Endothelial cell of umbilical vein (primary cell): ENCODE measurements at regions not wholly inside any gene's neighbourhood (a gene's known extent, or its start where the extent isn't known, plus 50 kb on each side); places are given as distances from the start of the nearest gene placed in this dataset.
"Not testable (repeated sequence)": the region's sequence is repeated elsewhere in the genome, so short reads cannot be mapped to it uniquely, and the experiment has no call there.

Experiments
- BruUV-seq: library from RNA; stranded (reverse); fragments of 400-500 nt; replicated peaks from 2 replicates; lab custom pipeline; 2021; lab: Mats Ljungman, UMichigan
- CTCF ChIA-PET: fragments of 300-600, 350-600 bp; sonication (Branson Sonifier 250); formaldehyde crosslinking; loops from one replicate; lab custom pipeline; 2021; ENCODE audit warnings: antibody characterized with exemption, inconsistent platforms; lab: Charles Lee
- POLR2A ChIA-PET: fragments of 300-600, 350-600 bp; sonication (Branson Sonifier 250); formaldehyde crosslinking; loops from one replicate; lab custom pipeline; 2021; ENCODE audit warnings: antibody characterized with exemption, inconsistent platforms; lab: Charles Lee
- DNase-seq: peaks from one replicate; pipeline ENCODE4 v3.0.0-alpha.2; 2011; ENCODE audit warnings: low read depth, low spot score
- FAIRE-seq: peaks from 2 replicates; lab custom pipeline; 2011; peaks lifted over from hg19 to GRCh38; lab: Jason Lieb, UNC
- H2AFZ ChIP-seq: 2 replicates; pipeline ENCODE4 v1.6.0; 2012; ENCODE audit warnings: low read depth, low read length, control low read depth, inconsistent platforms
- H3K27ac ChIP-seq: 2 replicates; pipeline ENCODE4 v1.5.1; 2011; ENCODE audit warnings: low read depth, mild to moderate bottlenecking, control low read depth, low read length, moderate library complexity; ENCODE audit not compliant: insufficient read depth
- H3K27me3 ChIP-seq, 2 experiments: 2 replicates each; pipeline versions ENCODE4 v1.6.0 to v1.6.1; 2011; ENCODE audit warnings: low read length in 2 of 2, mixed read lengths in 1 of 2; ENCODE audit not compliant: control insufficient read depth in 2 of 2, insufficient read depth in 2 of 2
- H3K36me3 ChIP-seq, 2 experiments: 2 replicates in 1 of 2; 3 replicates in 1 of 2; pipeline ENCODE4 v1.5.1; 2011; ENCODE audit warnings: low read length in 2 of 2, mild to moderate bottlenecking in 1 of 2, moderate library complexity in 1 of 2; ENCODE audit not compliant: control insufficient read depth in 2 of 2, insufficient read depth in 2 of 2; ENCODE audit errors: extremely low read depth in 1 of 2
- H3K4me1 ChIP-seq: 3 replicates; pipeline ENCODE4 v1.5.1; 2011; ENCODE audit warnings: mild to moderate bottlenecking, low read length; ENCODE audit not compliant: control insufficient read depth, insufficient read depth; ENCODE audit errors: extremely low read depth
- H3K4me2 ChIP-seq: 2 replicates; pipeline ENCODE4 v1.6.1; 2011; ENCODE audit warnings: low read length, control low read depth, mixed read lengths; ENCODE audit not compliant: insufficient read depth
- H3K4me3 ChIP-seq, 3 experiments: fragments of 200-600 bp in 1 of 3; sonication (generic), shearing (Covaris generic) in 1 of 3; replicated peaks in 1 of 3; 2 replicates each; pipeline ENCODE4 v1.5.1; 2011 to 2016; ENCODE audit warnings: control low read depth in 3 of 3, low read length in 3 of 3, mild to moderate bottlenecking in 2 of 3, inconsistent platforms in 1 of 3, low read depth in 1 of 3, moderate library complexity in 1 of 3; ENCODE audit not compliant: insufficient read depth in 1 of 3
- H3K79me2 ChIP-seq: 2 replicates; pipeline ENCODE4 v1.6.0; 2012; ENCODE audit warnings: low read length, inconsistent platforms; ENCODE audit not compliant: control insufficient read depth, insufficient read depth
- H3K9ac ChIP-seq: replicated peaks from 2 replicates; pipeline ENCODE3; 2011; ENCODE audit warnings: low read length, control low read depth; ENCODE audit not compliant: insufficient read depth; ENCODE audit errors: extremely low read depth
- H3K9me1 ChIP-seq: replicated peaks from 3 replicates; pipeline ENCODE4 v1.6.0; 2011; ENCODE audit warnings: mild to moderate bottlenecking, low read length; ENCODE audit not compliant: control insufficient read depth, insufficient read depth; ENCODE audit errors: extremely low read depth
- H3K9me3 ChIP-seq: replicated peaks from 2 replicates; pipeline ENCODE4 v1.5.1; 2012; ENCODE audit warnings: low read length, inconsistent platforms; ENCODE audit not compliant: control insufficient read depth, insufficient read depth
- H4K20me1 ChIP-seq: replicated peaks from 2 replicates; pipeline ENCODE3; 2011; ENCODE audit warnings: mild to moderate bottlenecking, low read length; ENCODE audit not compliant: control insufficient read depth, insufficient read depth; ENCODE audit errors: extremely low read depth
- CTCF ChIP-seq, 2 donors: IDR thresholded peaks; 1 replicate in 1 of 2; 2 replicates in 1 of 2; pipeline ENCODE4 v1.5.1; 2011; ENCODE audit warnings: low read length in 2 of 2, mild to moderate bottlenecking in 2 of 2, moderate library complexity in 2 of 2, control low read depth in 1 of 2, inconsistent platforms in 1 of 2, low read depth in 1 of 2; ENCODE audit not compliant: insufficient read depth in 1 of 2; ENCODE audit errors: extremely low read depth in 1 of 2
- GATA2 ChIP-seq: IDR thresholded peaks from 2 replicates; pipeline ENCODE4 v1.7.0; 2011; ENCODE audit warnings: low read depth, mild to moderate bottlenecking, moderate library complexity, mixed read lengths, low read length; ENCODE audit not compliant: insufficient read length, insufficient read depth
- MAX ChIP-seq: IDR thresholded peaks from 2 replicates; pipeline ENCODE4 v1.6.1; 2011; ENCODE audit not compliant: insufficient read depth, insufficient read length
- MYC ChIP-seq: IDR thresholded peaks from one replicate; pipeline ENCODE4 v1.6.1; 2011; ENCODE audit warnings: mild to moderate bottlenecking, low read depth, low read length
- POLR2AphosphoS5 ChIP-seq: IDR thresholded peaks from 2 replicates; pipeline ENCODE4 v1.6.1; 2012; ENCODE audit warnings: low read depth, mild to moderate bottlenecking, control low read depth, low read length, moderate library complexity; ENCODE audit not compliant: insufficient read depth
- dilution Hi-C: fragments of 300-500 bp; cut with MboI; formaldehyde crosslinking; loops from one replicate; pipeline ENCODE4 v1.15.0; 2019; ENCODE audit warnings: low sequenced_read_pairs; ENCODE audit not compliant: extremely low pct_ligation_motif_present
- intact Hi-C: fragments of 100-400 bp; cut with micrococcal nuclease; formaldehyde crosslinking; loops from one replicate; pipeline ENCODE4 v1.10.0; 2022

- H3K9ac ChIP-seq = no peak overlapping the region
- H3K9me1 ChIP-seq = no peaks in the 10 kb centered on the region
- no peaks in the 10 kb centered on the region for H3K36me3 ChIP-seq
- H3K4me3 ChIP-seq = no peak overlapping the region
- H3K27me3 ChIP-seq = no peaks in the 10 kb centered on the region
- DNase-seq (peak; percentile 53), FAIRE-seq (peak; percentile 99)
- dilution Hi-C loops = no loop called here
- ChIA-PET POLR2A (no interaction called here), CTCF (interaction anchor here (0.6 to 3.4 kb wide), 45 partner anchors 9 to 1192 kb away, joined by 3 to 101 read pairs (median 4); partner anchors contain the start of gene NXT2)
- no TSS peak for BruUV-seq
- H3K9me3 ChIP-seq = no peaks in the 10 kb centered on the region
- no peak overlapping the region for H3K4me2 ChIP-seq
- no peak for TF ChIP-seq MAX
- no peak for TF ChIP-seq POLR2AphosphoS5
- peak; percentile 71 to 72 for TF ChIP-seq CTCF (IDR thresholded peaks at IDR 0.05; ENCODE audit: extremely low read depth in 1 of 2, insufficient read depth in 1 of 2, low read depth in 1 of 2, low read length in 2 of 2)
- TF ChIP-seq MYC = no peak
- no peak for TF ChIP-seq GATA2
- H4K20me1 ChIP-seq = no peaks in the 10 kb centered on the region
- H2AFZ ChIP-seq = no peak overlapping the region
- intact Hi-C loops = loop anchor here (1.0 kb wide), 1 partner anchor 406 kb away; no protein-coding TSS in a partner anchor
- no peaks in the 10 kb centered on the region for H3K79me2 ChIP-seq
- no peaks in the 10 kb centered on the region for H3K4me1 ChIP-seq
- H3K27ac ChIP-seq = no peak overlapping the region
Observed at GRCh38 chrX:109890910-109891502, 111.9 kb upstream of the TMEM164 start.

GRCh38 chrX:109896024-109896423 is 106.9 kb upstream of the TMEM164 start:
- H2AFZ ChIP-seq, H3K4me3 ChIP-seq, CTCF ChIA-PET, POLR2A ChIA-PET, H4K20me1 ChIP-seq, H3K4me1 ChIP-seq, dilution Hi-C loops, H3K36me3 ChIP-seq, BruUV-seq, H3K9me1 ChIP-seq, H3K79me2 ChIP-seq, intact Hi-C loops, H3K27me3 ChIP-seq, H3K9ac ChIP-seq, H3K9me3 ChIP-seq, DNase-seq, H3K27ac ChIP-seq, FAIRE-seq, H3K4me2 ChIP-seq: not testable (repeated sequence)
